Liver (tissue), 8 donors: ENCODE measurements at regions not wholly inside any gene's neighbourhood (a gene's known extent, or its start where the extent isn't known, plus 50 kb on each side); places are given as distances from the start of the nearest gene placed in this dataset.

Source experiments
- DNase-seq: peaks from one replicate; pipeline ENCODE4 v3.0.0-alpha.2; 2017; ENCODE audit warnings: low spot score
- H3K27ac ChIP-seq, 2 donors: one replicate each; pipeline ENCODE4 v1.7.0; 2013; ENCODE audit warnings: inconsistent platforms in 2 of 2, low read length in 2 of 2, control low read depth in 1 of 2, low read depth in 1 of 2, mild to moderate bottlenecking in 1 of 2
- H3K27me3 ChIP-seq, 4 donors: one replicate each; pipeline versions ENCODE4 v1.6.1 to v1.7.0; 2013; ENCODE audit warnings: low read length in 3 of 4, inconsistent platforms in 1 of 4, mild to moderate bottlenecking in 1 of 4, moderate library complexity in 1 of 4; ENCODE audit not compliant: control insufficient read depth in 4 of 4, insufficient read depth in 4 of 4
- H3K36me3 ChIP-seq, 4 donors: one replicate each; pipeline versions ENCODE4 v1.6.1 to v1.7.0; 2013; ENCODE audit warnings: low read length in 3 of 4, mild to moderate bottlenecking in 3 of 4, low read depth in 1 of 4, moderate library complexity in 1 of 4; ENCODE audit not compliant: control insufficient read depth in 4 of 4, insufficient read depth in 3 of 4
- H3K4me1 ChIP-seq, 4 donors: one replicate each; pipeline versions ENCODE4 v1.6.1 to v1.7.0; 2013; ENCODE audit warnings: low read length in 3 of 4, mild to moderate bottlenecking in 3 of 4, moderate library complexity in 1 of 4; ENCODE audit not compliant: control insufficient read depth in 4 of 4, insufficient read depth in 4 of 4
- H3K4me3 ChIP-seq, 3 donors: one replicate each; pipeline versions ENCODE4 v1.6.1 to v1.7.0; 2013; ENCODE audit warnings: low read length in 3 of 3, control low read depth in 1 of 3, low read depth in 1 of 3, mild to moderate bottlenecking in 1 of 3
- H3K9ac ChIP-seq, 2 donors: one replicate each; pipeline ENCODE4 v1.7.0; 2013; ENCODE audit warnings: low read length in 2 of 2, mild to moderate bottlenecking in 2 of 2, moderate library complexity in 2 of 2, control low read depth in 1 of 2, low read depth in 1 of 2
- H3K9me3 ChIP-seq, 4 donors: one replicate each; pipeline versions ENCODE4 v1.6.1 to v1.7.0; 2013; ENCODE audit warnings: low read length in 3 of 4; ENCODE audit not compliant: control insufficient read depth in 4 of 4
- ATF3 ChIP-seq: IDR thresholded peaks from 2 replicates; pipeline ENCODE4 v1.6.1; 2016; ENCODE audit warnings: antibody characterized with exemption
- CTCF ChIP-seq: fragments of 150-350 bp; IDR thresholded peaks from 2 replicates; pipeline ENCODE4 v1.5.1; 2017; ENCODE audit warnings: improper control_type of control experiment, low read depth, low read length; ENCODE audit not compliant: missing input control
- EGR1 ChIP-seq, 2 donors: IDR thresholded peaks; 2 replicates each; pipeline ENCODE4 v1.6.1; 2016 to 2018; ENCODE audit warnings: antibody characterized with exemption in 2 of 2, low read depth in 2 of 2
- FOXA1 ChIP-seq: IDR thresholded peaks from 2 replicates; pipeline ENCODE4 v1.6.1; 2016; ENCODE audit warnings: antibody characterized with exemption
- FOXA2 ChIP-seq: IDR thresholded peaks from 2 replicates; pipeline ENCODE4 v1.6.1; 2016; ENCODE audit warnings: antibody characterized with exemption
- GABPA ChIP-seq, 2 donors: IDR thresholded peaks in 1 of 2; conservative IDR thresholded peaks in 1 of 2; 2 replicates each; pipeline ENCODE4 v1.6.1; 2016; ENCODE audit warnings: antibody characterized with exemption in 2 of 2, mild to moderate bottlenecking in 1 of 2, moderate library complexity in 1 of 2
- HNF4G ChIP-seq: IDR thresholded peaks from 2 replicates; pipeline ENCODE4 v1.6.1; 2016; ENCODE audit warnings: antibody characterized with exemption
- JUND ChIP-seq, 2 donors: IDR thresholded peaks; 2 replicates each; pipeline ENCODE4 v1.6.1; 2016; ENCODE audit warnings: antibody characterized with exemption in 2 of 2
- REST ChIP-seq: IDR thresholded peaks from 2 replicates; pipeline ENCODE4 v1.6.1; 2016; ENCODE audit warnings: antibody characterized with exemption, mild to moderate bottlenecking
- RXRA ChIP-seq, 2 donors: IDR thresholded peaks; 2 replicates each; pipeline ENCODE4 v1.6.1; 2017 to 2018; ENCODE audit warnings: antibody characterized with exemption in 2 of 2, mild to moderate bottlenecking in 1 of 2
- YY1 ChIP-seq: IDR thresholded peaks from 2 replicates; pipeline ENCODE4 v1.6.1; 2016; ENCODE audit warnings: antibody characterized with exemption, mild to moderate bottlenecking
- ZBTB33 ChIP-seq: IDR thresholded peaks from 2 replicates; pipeline ENCODE4 v1.6.1; 2016; ENCODE audit warnings: antibody characterized with exemption
- WGBS: extraction: QIAGEN DNeasy Blood & Tissue Kit; methylation state at CpG from one replicate; pipeline ENCODE4 v1.1.7; 2013; 5-methylcytosine and 5-hydroxymethylcytosine counted together
- donor health status: healthy.
- donor health status: healthy.
- donor health status: healthy.
- donor health status: healthy.
- donor health status: healthy.

GRCh38 chr12:97321621-97322020 is 141.0 kb upstream of the RMST start:
- Histone ChIP-seq H3K27ac (no peak overlapping the region), H3K27me3 (no peaks in the 10 kb centered on the region), H3K9ac (no peak overlapping the region), H3K9me3 (no peaks in the 10 kb centered on the region), H3K4me1 (no peaks in the 10 kb centered on the region), H3K36me3 (no peaks in the 10 kb centered on the region), H3K4me3 (no peak overlapping the region)
- no peak for DNase-seq
- TF ChIP-seq FOXA1 (no peak), FOXA2 (no peak), GABPA (IDR thresholded peaks at IDR 0.05 in 1 of 2, conservative IDR thresholded peaks at IDR 0.05 in 1 of 2) (no peak), JUND (IDR thresholded peaks at IDR 0.05) (no peak), ZBTB33 (no peak), YY1 (no peak), HNF4G (no peak), EGR1 (IDR thresholded peaks at IDR 0.05; ENCODE audit: low read depth in 2 of 2) (no peak), CTCF (no peak), ATF3 (no peak), RXRA (IDR thresholded peaks at IDR 0.05) (no peak)
- 81% methylated on average over 4 of the region's 4 CpGs for WGBS

GRCh38 chr12:97322388-97322787 is 140.2 kb upstream of the RMST start:
- Histone ChIP-seq H3K4me3 (no peak overlapping the region), H3K27ac (no peak overlapping the region), H3K9ac (no peak overlapping the region), H3K4me1 (no peaks in the 10 kb centered on the region), H3K9me3 (no peaks in the 10 kb centered on the region), H3K27me3 (no peaks in the 10 kb centered on the region), H3K36me3 (no peaks in the 10 kb centered on the region)
- TF ChIP-seq ATF3 (no peak), YY1 (no peak), ZBTB33 (no peak), FOXA1 (no peak), REST (no peak), CTCF (no peak), RXRA (IDR thresholded peaks at IDR 0.05) (no peak), HNF4G (no peak), JUND (IDR thresholded peaks at IDR 0.05) (no peak)
- no peak for DNase-seq
- WGBS: 67% methylated on average over 4 of the region's 4 CpGs
